OCI-LY3 (cell line): ENCODE measurements at regions not wholly inside any gene's neighbourhood (a gene's known extent, or its start where the extent isn't known, plus 50 kb on each side); places are given as distances from the start of the nearest gene placed in this dataset.

Experiments used
- EZH2phosphoT487 ChIP-seq: fragments of 200-600 bp; shearing (Covaris generic); IDR thresholded peaks from 2 replicates; pipeline ENCODE4 v1.6.1; 2018; ENCODE audit warnings: antibody characterized with exemption, mixed run types, low read depth
- TF ChIP-seq, protein P1 (sequence below): fragments of 200-600, 300-600 bp; sonication (generic); IDR thresholded peaks from 2 replicates; pipeline ENCODE4 v1.5.1; 2014; ENCODE audit warnings: antibody characterized with exemption, low read length, low read depth

DNA sequence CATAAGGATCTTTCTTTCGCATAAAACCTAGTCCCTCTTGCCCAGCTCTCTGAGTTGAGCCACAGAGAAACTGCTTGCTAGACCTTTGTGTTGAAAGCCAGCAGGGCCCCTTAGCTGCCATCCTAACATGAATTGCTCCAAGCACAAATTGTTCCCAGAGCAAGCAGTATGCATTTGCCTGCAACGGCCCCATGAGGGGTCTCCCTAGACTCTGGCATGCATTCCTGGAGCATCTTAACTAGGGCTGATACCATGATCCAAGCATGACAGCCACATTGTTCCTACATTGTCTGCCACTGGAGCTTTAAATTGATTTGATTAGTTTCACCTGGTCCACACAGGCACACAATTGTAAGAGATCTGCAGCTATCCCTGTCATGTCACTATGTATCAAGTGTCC, 428.1 kb downstream of the TAFA4 start:
- TF ChIP-seq, protein P1, sequence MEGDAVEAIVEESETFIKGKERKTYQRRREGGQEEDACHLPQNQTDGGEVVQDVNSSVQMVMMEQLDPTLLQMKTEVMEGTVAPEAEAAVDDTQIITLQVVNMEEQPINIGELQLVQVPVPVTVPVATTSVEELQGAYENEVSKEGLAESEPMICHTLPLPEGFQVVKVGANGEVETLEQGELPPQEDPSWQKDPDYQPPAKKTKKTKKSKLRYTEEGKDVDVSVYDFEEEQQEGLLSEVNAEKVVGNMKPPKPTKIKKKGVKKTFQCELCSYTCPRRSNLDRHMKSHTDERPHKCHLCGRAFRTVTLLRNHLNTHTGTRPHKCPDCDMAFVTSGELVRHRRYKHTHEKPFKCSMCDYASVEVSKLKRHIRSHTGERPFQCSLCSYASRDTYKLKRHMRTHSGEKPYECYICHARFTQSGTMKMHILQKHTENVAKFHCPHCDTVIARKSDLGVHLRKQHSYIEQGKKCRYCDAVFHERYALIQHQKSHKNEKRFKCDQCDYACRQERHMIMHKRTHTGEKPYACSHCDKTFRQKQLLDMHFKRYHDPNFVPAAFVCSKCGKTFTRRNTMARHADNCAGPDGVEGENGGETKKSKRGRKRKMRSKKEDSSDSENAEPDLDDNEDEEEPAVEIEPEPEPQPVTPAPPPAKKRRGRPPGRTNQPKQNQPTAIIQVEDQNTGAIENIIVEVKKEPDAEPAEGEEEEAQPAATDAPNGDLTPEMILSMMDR, result no peak
- no peak for TF ChIP-seq EZH2phosphoT487
